Cardiac muscle cell (in vitro differentiated cells and primary cell): ENCODE measurements at regions not wholly inside any gene's neighbourhood (a gene's known extent, or its start where the extent isn't known, plus 50 kb on each side); places are given as distances from the start of the nearest gene placed in this dataset.

ENCODE experiments used
- DNase-seq, 2 donors: peaks; one replicate each; pipeline versions ENCODE4 v3.0.0 to v3.0.0-alpha.2; 2010 to 2017; ENCODE audit warnings: low read depth in 1 of 2, low spot score in 1 of 2
- H3K27ac ChIP-seq: fragments of 200-600 bp; sonication (generic); 2 replicates; pipeline ENCODE4 v1.5.1; 2016
- H3K27me3 ChIP-seq: fragments of 200-600 bp; sonication (generic); 2 replicates; pipeline ENCODE4 v1.6.0; 2016; ENCODE audit warnings: control low read depth
- H3K36me3 ChIP-seq: fragments of 200-600 bp; sonication (generic); 2 replicates; pipeline ENCODE4 v1.5.1; 2016; ENCODE audit warnings: control low read depth
- H3K4me1 ChIP-seq: fragments of 200-600 bp; sonication (generic); 2 replicates; pipeline ENCODE4 v1.8.1; 2017; ENCODE audit warnings: low read depth, mild to moderate bottlenecking, mixed run types
- H3K4me3 ChIP-seq: fragments of 200-600 bp; sonication (generic); 2 replicates; pipeline ENCODE4 v1.5.1; 2016; ENCODE audit warnings: mild to moderate bottlenecking
- H3K9me3 ChIP-seq: fragments of 200-600 bp; sonication (generic); 2 replicates; pipeline ENCODE4 v1.5.1; 2017; ENCODE audit warnings: low read depth, mild to moderate bottlenecking, control low read depth
- TF ChIP-seq, protein P1 (sequence below): IDR thresholded peaks from 2 replicates; pipeline ENCODE4 v1.5.1; 2012; ENCODE audit warnings: low read depth, mild to moderate bottlenecking, low read length

DNA sequence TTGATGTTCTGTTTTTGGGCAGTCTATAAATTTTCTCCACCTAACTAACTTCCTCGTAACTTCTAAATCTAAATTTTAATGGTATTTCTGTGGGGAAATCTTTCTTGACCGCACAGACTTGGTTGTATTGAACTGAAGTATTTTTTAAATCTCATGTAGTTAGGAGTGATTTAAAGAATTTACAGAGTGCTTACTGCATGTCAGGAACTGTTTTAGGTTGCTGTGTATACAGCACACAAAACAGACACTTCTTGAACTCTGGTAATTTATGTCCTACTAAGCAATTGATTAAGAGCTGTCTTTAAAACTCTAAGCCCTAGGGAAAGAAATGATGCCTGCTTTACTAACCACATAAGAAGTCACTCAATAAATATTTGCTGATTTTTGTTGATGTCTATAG lies 1350.2 kb downstream of the ZPLD1 start:
- H3K9me3 ChIP-seq = no peaks in the 10 kb centered on the region
- TF ChIP-seq, protein P1, sequence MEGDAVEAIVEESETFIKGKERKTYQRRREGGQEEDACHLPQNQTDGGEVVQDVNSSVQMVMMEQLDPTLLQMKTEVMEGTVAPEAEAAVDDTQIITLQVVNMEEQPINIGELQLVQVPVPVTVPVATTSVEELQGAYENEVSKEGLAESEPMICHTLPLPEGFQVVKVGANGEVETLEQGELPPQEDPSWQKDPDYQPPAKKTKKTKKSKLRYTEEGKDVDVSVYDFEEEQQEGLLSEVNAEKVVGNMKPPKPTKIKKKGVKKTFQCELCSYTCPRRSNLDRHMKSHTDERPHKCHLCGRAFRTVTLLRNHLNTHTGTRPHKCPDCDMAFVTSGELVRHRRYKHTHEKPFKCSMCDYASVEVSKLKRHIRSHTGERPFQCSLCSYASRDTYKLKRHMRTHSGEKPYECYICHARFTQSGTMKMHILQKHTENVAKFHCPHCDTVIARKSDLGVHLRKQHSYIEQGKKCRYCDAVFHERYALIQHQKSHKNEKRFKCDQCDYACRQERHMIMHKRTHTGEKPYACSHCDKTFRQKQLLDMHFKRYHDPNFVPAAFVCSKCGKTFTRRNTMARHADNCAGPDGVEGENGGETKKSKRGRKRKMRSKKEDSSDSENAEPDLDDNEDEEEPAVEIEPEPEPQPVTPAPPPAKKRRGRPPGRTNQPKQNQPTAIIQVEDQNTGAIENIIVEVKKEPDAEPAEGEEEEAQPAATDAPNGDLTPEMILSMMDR = no peak
- H3K27ac ChIP-seq = no peak overlapping the region
- no peaks in the 10 kb centered on the region for H3K27me3 ChIP-seq
- H3K4me1 ChIP-seq = peaks cover 11% of the 10 kb centered on the region
- no peak for DNase-seq
- no peaks in the 10 kb centered on the region for H3K36me3 ChIP-seq
- no peak overlapping the region for H3K4me3 ChIP-seq

DNA sequence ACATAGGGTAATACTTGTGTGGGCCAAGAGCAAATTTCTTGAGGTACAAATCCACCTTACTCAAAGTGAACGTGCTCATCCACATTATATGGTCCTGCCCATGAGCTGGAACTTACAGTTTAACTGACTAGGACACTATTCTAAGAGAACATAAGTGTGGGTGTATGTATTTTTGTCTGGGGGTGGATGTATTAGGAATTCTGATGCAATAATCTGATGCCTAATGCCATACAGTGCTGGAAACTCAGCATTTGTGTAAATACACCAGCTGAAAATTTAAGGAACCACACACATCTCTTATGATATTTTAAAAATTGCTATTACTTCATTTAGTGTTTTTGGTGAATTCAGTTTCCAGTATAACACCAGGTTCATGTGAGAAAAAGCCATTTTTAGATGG lies 1350.7 kb downstream of the ZPLD1 start:
- H3K4me1 ChIP-seq = peaks cover 11% of the 10 kb centered on the region
- H3K4me3 ChIP-seq = no peak overlapping the region
- TF ChIP-seq, protein P1 = no peak
- no peak overlapping the region for H3K27ac ChIP-seq
- DNase-seq = no peak
- H3K9me3 ChIP-seq = no peaks in the 10 kb centered on the region
- H3K27me3 ChIP-seq = no peaks in the 10 kb centered on the region
- H3K36me3 ChIP-seq = no peaks in the 10 kb centered on the region

- TF ChIP-seq, protein P1 = no peak
- H3K4me3 ChIP-seq = no peak overlapping the region
- H3K9me3 ChIP-seq = no peaks in the 10 kb centered on the region
- no peaks in the 10 kb centered on the region for H3K27me3 ChIP-seq
- no peak overlapping the region for H3K27ac ChIP-seq
- peak in 1 of 2 donors; percentile 28 for DNase-seq
- peaks cover 11% of the 10 kb centered on the region for H3K4me1 ChIP-seq
- H3K36me3 ChIP-seq = no peaks in the 10 kb centered on the region
These were observed 1351.5 kb downstream of the ZPLD1 start for GRCh38 chr3:103786296-103786695.

DNA sequence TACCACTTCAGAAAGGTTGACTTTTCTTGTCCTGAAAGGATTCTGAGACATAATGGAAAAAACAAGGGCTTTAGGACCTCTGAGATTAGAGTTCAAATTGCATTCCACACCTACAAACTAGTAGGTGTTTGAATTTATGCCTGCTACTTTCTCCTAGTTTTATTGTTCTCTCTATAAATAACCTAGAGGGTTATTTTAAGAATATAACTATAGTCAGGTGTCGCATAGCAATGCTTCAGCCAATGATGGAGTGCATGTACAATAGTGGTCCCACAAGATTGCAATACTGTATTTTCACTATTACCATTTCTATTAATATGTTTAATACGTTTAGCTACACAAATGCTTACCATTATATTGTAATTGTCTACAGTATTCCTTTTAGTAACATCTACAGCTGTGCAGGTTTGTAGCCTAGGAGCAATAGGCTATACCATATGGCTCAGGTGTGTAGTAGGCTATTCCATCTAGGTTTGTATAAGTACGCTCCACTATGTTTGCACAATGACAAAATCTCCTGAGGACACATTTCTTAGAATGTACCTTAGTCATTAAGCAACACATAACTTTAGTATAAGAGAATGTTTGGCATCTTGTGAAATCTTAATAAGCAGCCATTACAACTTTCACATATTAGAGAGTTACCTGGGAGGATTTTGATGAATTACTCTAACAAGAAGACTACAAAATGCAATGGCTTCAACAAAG lies 1352.5 kb downstream of the ZPLD1 start:
- Histone ChIP-seq H3K36me3 (no peaks in the 10 kb centered on the region), H3K27ac (no peak overlapping the region), H3K27me3 (no peaks in the 10 kb centered on the region), H3K9me3 (no peaks in the 10 kb centered on the region), H3K4me1 (peaks cover 11% of the 10 kb centered on the region), H3K4me3 (no peak overlapping the region)
- no peak for DNase-seq
- TF ChIP-seq, protein P1 = no peak

GRCh38 chr3:103787879-103788278 lies 1353.1 kb downstream of the ZPLD1 start:
- H3K4me3 ChIP-seq = no peak overlapping the region
- no peaks in the 10 kb centered on the region for H3K9me3 ChIP-seq
- peaks cover 11% of the 10 kb centered on the region for H3K4me1 ChIP-seq
- TF ChIP-seq, protein P1 = no peak
- no peaks in the 10 kb centered on the region for H3K27me3 ChIP-seq
- DNase-seq = no peak
- no peaks in the 10 kb centered on the region for H3K36me3 ChIP-seq
- no peak overlapping the region for H3K27ac ChIP-seq
